GM19240 (cell line): ENCODE measurements at regions not wholly inside any gene's neighbourhood (a gene's known extent, or its start where the extent isn't known, plus 50 kb on each side); places are given as distances from the start of the nearest gene placed in this dataset.
A peak's percentile ranks its signal among the peaks of the same experiment; 100 is the strongest.
"Not testable (repeated sequence)": the region's sequence is repeated elsewhere in the genome, so short reads cannot be mapped to it uniquely, and the experiment has no call there.

Experiments
- DNase-seq: peaks from one replicate; pipeline ENCODE4 v3.0.0; 2011; ENCODE audit warnings: low spot score; ENCODE audit not compliant: insufficient read length

DNA sequence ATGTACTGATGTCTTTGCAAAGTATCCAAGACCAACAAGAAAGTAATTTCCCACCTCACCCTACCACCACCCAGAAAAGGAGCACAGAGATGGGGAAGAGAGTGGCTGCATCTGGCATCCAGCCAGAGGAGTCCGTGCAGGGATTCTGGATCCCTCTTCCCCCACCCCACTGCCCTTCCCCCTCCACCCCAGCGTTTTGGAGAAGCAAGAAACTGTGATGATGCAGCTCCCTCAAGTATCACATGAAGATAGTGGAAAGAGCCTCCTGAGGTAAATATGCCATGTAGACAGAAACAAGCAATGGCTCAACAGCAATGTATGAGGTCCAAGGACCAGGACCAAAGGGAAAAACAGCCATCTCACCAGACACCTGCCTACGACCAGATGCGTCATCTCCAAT, 153.8 kb downstream of the DEPDC1B start:
- DNase-seq = no peak

DNA sequence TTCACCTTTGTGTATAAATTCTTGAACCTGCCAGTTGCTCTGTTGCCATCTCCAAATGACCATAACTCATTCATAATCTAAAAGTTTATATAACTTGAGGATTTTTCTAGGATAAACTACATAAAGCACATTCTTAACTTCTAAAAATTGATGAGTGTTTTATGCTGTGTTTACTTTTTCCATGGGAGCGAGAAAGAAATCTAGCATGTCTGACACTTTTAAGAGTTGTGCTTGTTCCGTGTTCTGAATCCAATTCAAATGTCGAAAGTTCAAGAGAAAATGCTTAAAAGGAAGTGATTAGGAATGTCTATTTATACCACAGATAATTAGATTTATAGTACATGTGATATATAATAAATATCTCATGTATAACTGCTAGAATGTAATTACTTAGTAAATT, 154.4 kb downstream of the DEPDC1B start:
- no peak for DNase-seq

DNA sequence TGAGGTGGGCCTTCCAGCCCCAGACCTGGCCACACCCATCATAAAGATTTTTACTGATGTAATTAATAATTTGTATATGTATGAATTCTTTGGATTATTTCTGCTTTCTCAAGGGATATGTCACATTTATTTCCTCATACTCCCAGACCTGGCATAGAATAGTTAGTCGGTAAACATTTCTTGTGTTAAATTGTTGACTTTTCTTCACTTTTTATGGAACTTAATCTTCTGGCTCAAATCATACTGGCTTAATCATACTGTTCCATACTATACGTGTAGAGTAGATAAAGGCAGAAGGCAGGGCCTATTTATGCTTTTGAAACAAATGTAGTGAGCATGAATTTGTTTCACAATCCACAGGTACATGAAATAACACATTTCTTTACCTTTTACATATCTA, 155.8 kb downstream of the DEPDC1B start:
- DNase-seq = no peak

DNA sequence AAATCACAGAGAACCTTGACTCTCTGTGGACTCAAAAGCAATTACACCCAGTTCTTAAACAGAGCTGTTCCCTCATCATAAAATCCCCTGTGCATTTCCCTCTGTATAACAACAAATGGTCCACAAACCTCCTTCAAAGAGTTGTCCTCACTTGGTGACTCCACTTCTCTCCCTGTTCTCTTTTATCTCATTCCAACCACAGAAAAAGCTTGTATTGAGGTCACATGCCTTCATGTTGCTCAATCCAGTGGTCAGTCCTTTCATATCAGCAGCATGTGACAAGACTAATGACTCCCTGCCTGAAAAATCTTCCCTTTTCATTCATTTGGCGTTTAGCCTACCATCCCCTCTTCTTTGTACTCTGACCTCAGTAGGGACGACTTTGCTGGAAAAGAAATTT, 158.0 kb downstream of the DEPDC1B start:
- no peak for DNase-seq

DNA sequence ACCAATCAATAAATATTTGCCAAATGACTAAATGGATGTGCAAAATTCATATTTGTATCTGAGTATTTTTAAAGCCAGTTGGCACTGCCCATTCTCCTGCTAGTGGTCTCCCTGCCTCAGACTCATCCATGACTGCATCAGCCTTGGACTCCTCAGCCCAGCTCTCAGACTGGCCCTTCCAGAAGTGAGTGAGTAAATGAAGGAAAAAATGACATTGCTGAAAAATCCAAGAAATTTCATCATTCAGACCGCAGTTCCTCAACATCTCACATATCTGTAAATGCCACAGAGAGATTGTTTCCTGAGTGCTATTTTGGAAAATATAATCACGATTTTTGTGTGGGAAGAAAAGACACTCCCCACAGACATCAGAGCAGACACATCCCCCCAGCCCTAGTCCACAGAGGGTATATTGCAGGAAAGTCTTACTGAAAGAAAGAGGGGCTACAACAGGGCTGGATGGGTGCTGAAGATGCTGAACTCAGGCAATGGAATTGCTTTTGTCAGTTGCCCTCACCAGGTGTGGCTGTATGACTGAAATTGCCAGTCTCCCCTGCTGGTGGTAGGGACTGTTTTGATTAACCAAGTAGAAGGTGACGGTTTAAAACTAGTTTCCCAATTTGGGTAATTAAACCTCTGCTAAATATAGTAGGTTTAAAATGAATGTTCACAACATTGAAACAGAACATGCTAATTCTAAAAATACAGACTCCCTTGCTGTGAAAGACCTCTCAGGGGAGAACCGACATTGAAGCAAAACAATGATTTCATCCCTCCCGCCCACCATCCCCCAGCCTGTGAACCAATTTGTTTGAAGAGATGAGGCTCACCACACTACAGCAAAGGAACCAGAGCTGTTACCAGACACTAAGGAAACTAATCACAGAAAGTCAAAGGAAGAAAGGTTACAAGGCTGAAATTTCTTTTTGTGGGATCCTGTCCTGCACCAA, 158.8 kb downstream of the DEPDC1B start:
- DNase-seq = peak; percentile 32

DNA sequence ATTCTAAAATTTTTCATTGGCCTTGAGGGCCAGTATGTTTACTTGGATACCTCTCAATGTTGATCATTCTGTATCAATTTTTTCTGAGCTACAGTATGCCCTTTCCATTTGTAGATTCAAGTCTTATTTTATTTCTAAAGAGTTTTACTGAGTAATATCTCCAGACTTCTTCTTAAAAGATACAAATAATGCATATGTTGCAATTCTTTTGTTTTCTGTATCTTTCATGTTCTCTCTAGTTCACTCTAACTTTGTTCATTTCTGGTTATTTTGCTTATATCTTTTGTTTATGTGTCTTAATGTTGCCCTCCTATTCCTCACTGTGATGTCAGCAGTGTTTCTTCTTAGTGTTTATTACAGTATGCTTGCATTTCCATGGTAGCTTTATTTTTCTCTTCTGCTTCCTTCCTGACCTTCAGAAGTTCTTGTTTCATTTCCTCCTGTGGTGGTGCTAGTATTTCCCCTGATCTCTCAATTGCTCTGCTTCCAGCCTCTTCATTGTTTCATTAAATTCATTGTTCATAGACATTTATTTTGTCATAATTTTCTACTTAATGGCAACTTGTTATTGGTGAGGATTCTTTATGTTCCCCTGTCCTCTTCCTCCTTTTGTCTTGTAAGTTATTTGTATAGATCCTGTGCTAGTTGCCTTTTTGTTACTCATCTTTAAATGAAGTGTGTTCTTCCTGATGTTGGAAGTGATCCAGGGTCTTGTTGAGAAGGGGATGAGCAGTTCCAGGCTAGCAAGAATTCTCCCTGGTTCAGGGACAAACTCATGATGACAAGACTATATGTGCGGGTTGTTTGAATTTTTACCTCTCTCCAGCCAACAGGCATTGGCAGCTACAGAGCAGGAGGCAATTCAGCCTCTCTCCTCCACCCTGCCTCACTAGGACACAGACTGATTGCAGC, 160.8 kb downstream of the DEPDC1B start:
- DNase-seq = no peak

DNA sequence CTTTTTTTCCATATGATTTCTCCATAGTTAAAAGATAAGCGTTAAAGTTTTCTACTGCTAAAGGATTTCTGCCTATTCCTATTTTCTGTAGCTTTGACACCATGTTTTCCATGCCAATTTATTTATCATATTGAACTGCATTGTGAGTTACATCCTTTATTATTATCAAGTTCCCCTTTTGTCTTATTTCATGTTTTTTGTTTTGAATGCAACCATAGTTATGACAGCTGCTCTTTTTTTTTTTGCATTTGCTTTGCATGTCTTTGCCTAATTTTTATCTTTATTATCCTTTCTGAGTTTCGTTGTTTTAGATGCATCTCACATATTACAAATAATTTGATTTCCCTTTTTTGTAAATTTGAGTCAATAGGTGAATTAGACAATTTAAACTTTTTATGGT, 161.5 kb downstream of the DEPDC1B start:
- DNase-seq = no peak

DNA sequence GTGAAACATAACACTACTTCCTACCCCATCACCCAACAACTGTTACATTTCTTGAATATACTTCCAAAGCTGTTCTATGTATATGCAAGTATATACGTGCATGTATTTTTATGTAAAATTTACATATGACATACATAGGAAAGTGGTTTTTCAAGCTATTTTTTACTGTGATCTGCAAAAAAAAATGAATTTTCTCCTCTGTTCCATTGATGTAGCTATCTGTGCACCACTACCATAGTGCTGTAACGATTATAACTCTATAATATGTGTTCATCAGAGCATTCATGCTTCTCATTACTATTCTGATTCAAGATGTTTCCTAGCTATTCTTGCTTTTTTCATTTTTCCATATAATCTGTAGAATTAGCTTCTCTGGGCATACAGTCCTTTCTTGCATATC, 164.0 kb downstream of the DEPDC1B start:
- no peak for DNase-seq

DNA sequence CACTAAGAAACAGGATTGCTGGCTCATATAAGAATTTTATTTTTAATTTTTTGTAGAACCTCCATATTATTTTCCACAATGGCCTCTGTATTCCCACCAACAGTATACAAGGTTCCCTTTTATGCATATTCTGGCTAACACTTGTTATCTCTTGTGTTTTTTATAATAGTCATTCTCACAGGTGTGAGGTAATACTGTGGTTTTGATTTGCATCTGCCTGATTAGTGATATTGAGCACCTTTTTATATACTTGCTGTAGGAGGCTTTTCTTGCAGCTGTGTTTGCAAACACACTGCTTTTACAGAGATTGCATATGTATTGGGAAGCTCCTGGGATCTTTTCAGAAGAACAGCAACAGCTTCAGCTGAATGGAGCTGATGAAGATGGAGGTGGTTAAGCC, 164.8 kb downstream of the DEPDC1B start:
- no peak for DNase-seq

DNA sequence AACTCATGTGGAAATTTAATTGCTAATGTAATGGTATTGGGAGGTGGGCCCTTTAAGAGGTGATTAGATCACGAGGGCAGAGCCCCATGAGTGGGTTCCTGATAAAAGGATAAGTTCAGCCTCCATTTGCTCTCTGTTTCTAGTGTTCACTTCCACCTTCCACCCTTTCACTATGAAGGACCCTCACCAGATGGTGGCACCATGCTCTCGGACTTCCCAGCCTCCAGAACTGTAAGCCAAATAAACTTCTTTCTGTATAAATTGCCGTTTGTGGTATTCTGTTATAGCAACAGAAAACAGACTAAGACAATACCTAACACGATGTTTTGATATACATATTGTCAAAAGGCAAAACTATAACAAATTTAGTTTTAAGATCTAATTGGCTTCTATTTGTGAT, 166.2 kb downstream of the DEPDC1B start:
- DNase-seq = no peak

DNA sequence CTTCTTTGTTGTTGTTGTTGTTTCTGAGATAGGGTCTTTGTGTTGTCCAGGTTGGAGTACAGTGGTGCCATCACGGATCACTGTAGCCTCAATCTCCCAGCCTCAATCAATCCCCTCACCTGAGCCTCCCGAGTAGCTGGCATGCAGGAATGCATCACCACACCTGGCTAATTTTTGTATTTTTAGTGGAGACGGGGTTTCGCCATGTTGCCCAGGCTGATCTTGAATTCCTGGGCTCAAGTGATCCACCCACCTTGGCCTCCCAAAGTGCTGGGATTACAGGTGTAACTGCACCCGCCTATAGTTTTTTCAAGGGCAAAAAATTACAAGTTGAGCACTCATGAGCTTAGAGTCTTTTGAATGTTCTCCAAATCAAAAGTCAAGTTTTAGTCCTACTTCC, 167.2 kb downstream of the DEPDC1B start:
- DNase-seq = not testable (repeated sequence)

DNA sequence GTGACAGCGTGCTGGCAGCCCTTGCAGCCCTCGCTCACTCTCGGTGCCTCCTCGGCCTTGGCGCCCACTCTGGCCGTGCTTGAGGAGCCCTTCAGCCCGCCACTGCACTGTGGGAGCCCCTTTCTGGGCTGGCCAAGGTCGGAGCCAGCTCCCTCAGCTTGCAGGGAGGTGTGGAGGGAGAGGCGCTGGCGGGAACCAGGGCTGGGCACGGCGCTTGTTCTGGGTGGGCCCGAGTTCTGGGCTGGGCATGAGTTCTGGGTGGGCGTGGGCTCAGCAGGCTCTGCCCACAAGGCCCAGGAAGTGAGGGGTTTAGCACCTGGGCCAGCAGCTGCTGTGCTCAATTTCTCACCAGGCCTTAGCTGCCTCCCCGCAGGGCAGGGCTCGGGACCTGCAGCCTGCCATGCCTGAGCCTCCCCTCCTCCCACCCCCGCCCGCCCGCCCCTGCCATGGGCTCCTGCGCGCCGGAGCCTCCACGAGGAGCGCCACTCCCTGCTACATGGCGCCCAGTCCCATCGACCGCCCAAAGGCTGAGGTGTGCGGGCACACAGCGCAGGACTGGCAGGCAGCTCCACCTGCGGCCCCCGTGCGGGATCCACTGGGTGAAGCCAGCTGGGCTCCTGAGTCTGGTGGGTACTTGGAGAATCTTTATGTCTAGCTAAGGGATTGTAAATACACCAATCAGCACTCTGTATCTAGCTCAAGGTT, 169.7 kb downstream of the DEPDC1B start:
- not testable (repeated sequence) for DNase-seq

DNA sequence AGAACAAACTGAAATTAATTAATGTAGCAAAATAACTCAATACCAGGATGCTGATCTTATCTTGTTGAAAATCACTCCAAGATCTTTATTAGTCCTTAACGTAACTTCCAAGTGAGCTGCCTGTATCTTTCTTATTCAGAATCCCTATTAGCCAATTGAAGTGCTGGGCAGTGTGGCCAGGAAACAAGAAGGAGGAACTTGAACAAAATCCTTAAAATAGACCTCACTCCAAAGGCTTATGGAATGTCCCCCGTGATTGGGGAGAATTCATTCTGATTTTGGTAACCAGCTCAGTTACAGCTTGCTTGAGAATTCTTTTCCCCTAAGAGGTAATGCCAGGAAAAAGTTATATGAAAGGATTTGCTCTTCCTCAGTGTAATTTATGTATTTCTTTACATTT, 171.0 kb downstream of the DEPDC1B start:
- no peak for DNase-seq

DNA sequence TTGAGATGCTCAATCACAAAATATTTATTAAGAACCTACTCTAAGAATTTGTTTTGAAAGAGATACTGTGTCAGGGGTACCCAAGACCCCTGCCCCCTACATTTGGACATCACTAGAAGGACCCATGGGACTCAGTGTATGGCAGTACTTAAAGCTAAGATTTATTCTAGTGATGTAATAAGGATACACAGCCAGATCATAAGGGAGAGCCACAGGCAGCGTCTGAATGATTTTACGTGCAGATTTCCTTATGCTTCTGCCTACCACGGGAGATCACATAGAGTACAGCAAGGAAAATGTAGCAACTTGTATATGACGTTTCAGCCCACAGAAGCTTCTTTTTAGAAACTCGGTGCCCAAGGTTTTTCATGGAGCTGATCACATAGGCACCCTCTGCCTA, 172.9 kb downstream of the DEPDC1B start:
- no peak for DNase-seq

DNA sequence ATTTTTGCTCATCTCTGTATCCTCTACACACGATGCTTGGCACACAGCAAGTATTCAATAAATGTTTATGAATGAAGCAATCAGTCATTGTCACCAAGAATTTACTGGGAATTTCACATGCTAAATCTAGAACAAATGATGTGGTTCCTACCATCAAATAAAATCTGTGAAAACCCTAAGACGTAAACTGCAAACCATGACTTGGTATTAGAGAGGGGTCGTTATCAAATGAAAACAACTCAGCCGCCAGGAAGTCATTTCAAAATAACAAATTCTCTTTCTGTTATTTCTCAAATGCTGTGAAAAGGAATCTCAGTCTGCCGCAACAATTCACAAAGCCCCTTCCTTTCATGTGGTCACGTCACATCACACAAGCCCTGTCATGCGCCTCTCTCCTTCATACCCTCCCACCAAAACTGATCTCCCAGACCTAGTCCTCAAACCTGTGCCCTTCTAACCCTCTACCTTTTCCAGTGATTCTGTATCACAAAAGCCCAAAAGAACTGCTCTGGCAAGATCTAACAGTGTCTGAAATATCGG, 173.6 kb downstream of the DEPDC1B start:
- no peak for DNase-seq

DNA sequence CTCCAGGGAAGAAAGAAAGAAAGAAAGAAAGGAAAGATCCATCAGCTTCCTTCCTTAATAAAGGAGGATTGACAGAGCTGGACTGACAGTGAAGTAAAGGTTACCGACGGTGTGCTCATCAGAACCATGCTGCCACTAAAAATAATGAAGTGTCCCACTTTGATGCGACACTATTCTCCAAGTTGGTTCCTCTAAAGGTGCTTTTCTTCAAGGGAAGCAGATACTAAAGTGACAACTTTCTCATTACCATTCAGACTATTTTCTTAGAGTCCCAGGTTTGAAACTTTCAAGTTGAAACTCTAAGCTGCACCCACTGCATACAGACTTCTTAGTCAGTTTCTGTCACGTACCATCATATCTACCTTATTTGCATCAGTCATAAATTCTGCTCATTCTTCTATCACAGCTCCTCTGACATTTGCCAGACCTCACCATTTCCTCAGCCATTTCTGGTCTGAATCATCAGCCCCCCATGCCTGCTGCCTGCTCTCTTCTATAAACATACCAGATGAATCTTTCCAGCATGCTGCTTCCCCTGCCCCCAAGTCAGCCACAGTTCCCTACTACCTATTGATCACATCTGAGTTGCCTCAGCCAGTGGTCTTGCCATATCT, 177.6 kb downstream of the DEPDC1B start:
- peak; percentile 53 for DNase-seq

DNA sequence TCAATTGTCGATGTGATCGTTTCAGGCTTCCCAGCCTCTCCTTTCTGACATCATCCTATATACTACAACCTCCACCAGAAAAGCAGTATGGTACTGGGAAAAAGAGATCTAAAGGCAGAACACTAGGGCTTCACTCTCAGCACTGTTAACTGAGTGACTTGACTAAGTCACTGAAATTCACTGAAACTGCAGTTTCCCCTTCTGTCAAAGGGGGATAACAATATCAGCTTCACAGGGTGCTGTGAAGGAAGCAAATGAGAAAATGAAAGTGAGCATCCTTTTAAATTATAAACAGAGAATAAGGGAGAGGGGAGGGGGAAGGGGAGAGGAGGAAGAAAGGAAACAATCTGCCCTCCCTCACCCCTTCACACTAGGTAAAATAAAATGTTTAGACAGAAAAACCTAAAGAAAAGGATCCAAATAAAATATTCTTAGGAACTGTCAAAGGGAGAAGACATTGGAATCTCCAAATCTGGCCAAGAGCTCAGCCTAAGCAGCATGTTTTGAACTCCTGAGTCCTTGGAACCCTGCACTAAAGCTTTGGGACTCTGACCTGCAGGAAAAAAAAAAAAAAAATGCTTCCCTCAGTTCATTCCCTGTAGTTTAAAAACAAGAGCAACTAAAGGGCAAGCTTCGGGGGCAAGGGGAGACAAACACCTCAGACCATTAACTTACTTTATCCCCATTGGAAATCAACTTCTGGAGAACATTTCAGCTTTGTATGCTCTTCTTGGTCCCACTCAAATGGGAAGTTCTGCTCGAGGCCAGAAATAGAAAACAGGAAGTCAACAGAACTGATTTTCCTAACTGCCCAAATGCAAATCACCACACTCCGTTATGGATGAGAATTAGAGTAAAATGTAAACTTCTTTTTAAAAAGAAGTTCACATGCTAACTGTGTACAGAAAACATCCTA, 178.3 kb downstream of the DEPDC1B start:
- DNase-seq = no peak

DNA sequence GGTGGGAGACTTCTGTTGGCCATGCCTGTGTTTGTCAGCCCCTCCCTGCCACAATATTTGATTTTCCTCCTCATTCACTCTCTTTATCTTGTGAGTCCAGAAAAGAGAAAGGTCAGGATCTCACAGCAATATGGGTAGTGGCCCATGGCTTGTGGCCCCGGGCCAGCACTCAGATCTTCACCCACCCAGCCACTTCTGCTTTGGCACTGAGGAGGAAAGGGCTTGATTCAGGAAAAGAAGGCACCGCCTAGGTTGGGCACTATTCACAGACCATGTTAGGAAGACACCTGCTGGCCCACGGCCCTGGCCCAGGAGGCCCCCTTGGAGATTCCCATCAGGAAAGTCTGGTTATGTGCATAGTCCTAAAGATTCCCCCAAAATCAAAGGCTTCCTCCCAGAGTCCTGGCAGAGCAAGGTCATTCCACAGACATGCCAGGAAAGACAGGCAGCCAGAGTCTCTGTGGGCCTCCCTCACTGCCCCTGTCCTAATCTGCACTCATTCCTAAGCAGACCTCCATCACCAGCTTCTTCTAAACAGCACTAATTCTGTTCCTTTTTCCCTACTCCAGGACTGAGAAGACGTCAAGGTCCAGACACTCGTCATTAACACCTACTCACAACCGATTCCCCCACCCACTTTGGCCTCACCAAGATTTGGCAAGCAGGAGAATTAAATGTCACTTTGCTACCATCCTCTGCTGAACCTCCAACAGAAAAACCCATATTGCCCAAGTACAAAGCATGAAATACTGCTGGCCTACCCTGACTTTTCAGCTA, 179.3 kb downstream of the DEPDC1B start:
- no peak for DNase-seq

DNA sequence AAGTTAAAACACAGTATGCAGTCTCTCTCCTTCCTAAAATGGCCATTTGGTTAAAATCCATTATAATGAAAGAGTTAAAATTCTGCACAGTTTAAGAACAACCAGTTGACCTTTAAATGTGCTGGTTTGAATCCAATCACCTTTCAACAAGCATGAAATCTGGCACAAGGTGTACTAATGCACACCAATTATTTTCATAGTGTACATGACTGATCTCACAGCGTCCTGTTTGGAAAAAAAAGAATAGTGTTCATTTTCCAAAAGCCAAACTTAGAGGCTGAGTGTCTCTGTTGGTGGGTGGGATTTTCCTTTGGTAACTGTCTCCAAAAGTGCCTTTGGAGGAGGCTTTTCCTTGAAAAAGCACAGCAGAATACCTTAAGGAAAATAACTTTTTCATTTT, 180.6 kb downstream of the DEPDC1B start:
- DNase-seq = no peak
